SK-N-SH treated with all-trans-retinoic acid at 6 μM for 48 hours (cell line): ENCODE measurements at regions not wholly inside any gene's neighbourhood (a gene's known extent, or its start where the extent isn't known, plus 50 kb on each side); places are given as distances from the start of the nearest gene placed in this dataset.

Experiments used
- ATAC-seq: fragments of 200-7000 bp; cut with Tn5 transposase; 3 replicates; pipeline ENCODE4 v1.9.1; 2020; ENCODE audit warnings: mild to moderate bottlenecking, moderate library complexity
- ARNTL ChIP-seq: fragments of 450-650 bp; formaldehyde crosslinking; IDR thresholded peaks from 2 replicates; pipeline ENCODE4 v1.5.0; 2020; ENCODE audit warnings: low read depth, mild to moderate bottlenecking, moderate library complexity, borderline replicate concordance
- BACH2 ChIP-seq: fragments of 250-450 bp; sonication (Bioruptor Pico); IDR thresholded peaks from 2 replicates; pipeline ENCODE4 v1.9.0; 2021; ENCODE audit warnings: mild to moderate bottlenecking, borderline replicate concordance
- CSDC2 ChIP-seq: fragments of 250-450 bp; sonication (Bioruptor Pico); IDR thresholded peaks from 2 replicates; pipeline ENCODE4 v1.5.0; 2020; ENCODE audit warnings: mild to moderate bottlenecking, moderate library complexity
- CSRNP3 ChIP-seq: fragments of 250-450 bp; sonication (Bioruptor Pico); IDR thresholded peaks from 2 replicates; pipeline ENCODE4 v1.5.1; 2021; ENCODE audit warnings: mild to moderate bottlenecking, moderate library complexity
- ESRRG ChIP-seq: fragments of 250-450 bp; sonication (Bioruptor Pico); IDR thresholded peaks from 2 replicates; pipeline ENCODE4 v1.6.1; 2021; ENCODE audit warnings: mild to moderate bottlenecking
- GLIS3 ChIP-seq: fragments of 250-450 bp; sonication (Bioruptor Pico); IDR thresholded peaks from 2 replicates; pipeline ENCODE4 v1.5.0; 2020; ENCODE audit warnings: mild to moderate bottlenecking, moderate library complexity
- ISL1 ChIP-seq: fragments of 250-450 bp; sonication (Bioruptor Pico); IDR thresholded peaks from 2 replicates; pipeline ENCODE4 v2.1.2; 2022; ENCODE audit warnings: mild to moderate bottlenecking, moderate library complexity
- OSR1 ChIP-seq: fragments of 250-450 bp; sonication (Bioruptor Pico); IDR thresholded peaks from 2 replicates; pipeline ENCODE4 v1.8.0; 2022; ENCODE audit warnings: moderate library complexity, mild to moderate bottlenecking, inconsistent platforms
- PATZ1 ChIP-seq: fragments of 250-450 bp; sonication (Bioruptor Pico); IDR thresholded peaks from 2 replicates; pipeline ENCODE4 v1.8.0; 2020; ENCODE audit warnings: mild to moderate bottlenecking, moderate library complexity, borderline replicate concordance
- PPARA ChIP-seq: fragments of 250-450 bp; sonication (Bioruptor Pico); IDR thresholded peaks from 2 replicates; pipeline ENCODE4 v1.5.0; 2020; ENCODE audit warnings: mild to moderate bottlenecking, borderline replicate concordance
- RARB ChIP-seq: fragments of 250-450 bp; sonication (Bioruptor Pico); IDR thresholded peaks from 2 replicates; pipeline ENCODE4 v1.8.0; 2021; ENCODE audit warnings: mild to moderate bottlenecking, moderate library complexity
- TCF4 ChIP-seq: fragments of 250-450 bp; sonication (Bioruptor Pico); IDR thresholded peaks from 2 replicates; pipeline ENCODE4 v1.8.0; 2021; ENCODE audit warnings: mild to moderate bottlenecking, moderate library complexity, borderline replicate concordance
- TOX ChIP-seq: fragments of 250-450 bp; sonication (Bioruptor Pico); IDR thresholded peaks from 2 replicates; pipeline ENCODE4 v1.8.0; 2021; ENCODE audit warnings: mild to moderate bottlenecking, moderate library complexity, borderline replicate concordance
- ZC3H10 ChIP-seq: fragments of 250-450 bp; sonication (Bioruptor Pico); IDR thresholded peaks from 2 replicates; pipeline ENCODE4 v1.5.1; 2021; ENCODE audit warnings: mild to moderate bottlenecking, moderate library complexity
- ZFP3 ChIP-seq: fragments of 250-450 bp; sonication (Bioruptor Pico); IDR thresholded peaks from 2 replicates; pipeline ENCODE4 v1.5.0; 2020; ENCODE audit warnings: mild to moderate bottlenecking, moderate library complexity
- ZFP30 ChIP-seq: fragments of 450-650 bp; formaldehyde crosslinking; IDR thresholded peaks from 2 replicates; pipeline ENCODE4 v1.5.0; 2022; ENCODE audit warnings: mild to moderate bottlenecking, moderate library complexity
- ZNF565 ChIP-seq: fragments of 450-650 bp; formaldehyde crosslinking; conservative IDR thresholded peaks from 2 replicates; pipeline ENCODE4 v1.5.0; 2020; ENCODE audit warnings: low read depth, mild to moderate bottlenecking, moderate library complexity
- ZNF8 ChIP-seq: fragments of 450-650 bp; formaldehyde crosslinking; IDR thresholded peaks from 2 replicates; pipeline ENCODE4 v1.5.0; 2020; ENCODE audit warnings: mild to moderate bottlenecking, moderate library complexity
- TF ChIP-seq, protein P1 (sequence below): fragments of 250-450 bp; sonication (Bioruptor Pico); IDR thresholded peaks from 2 replicates; pipeline ENCODE4 v1.5.0; 2020; ENCODE audit warnings: mild to moderate bottlenecking, moderate library complexity
- TF ChIP-seq, protein P2 (sequence below): fragments of 250-450 bp; sonication (Bioruptor Pico); IDR thresholded peaks from 2 replicates; pipeline ENCODE4 v1.8.0; 2021; ENCODE audit warnings: low read depth, mild to moderate bottlenecking, moderate library complexity, borderline replicate concordance

GRCh38 chr7:52270301-52270700 is 765.1 kb upstream of the POM121L12 start:
- TF ChIP-seq PPARA (CRISPR knock-in tag) (no peak), ZNF8 (no peak), RARB (CRISPR knock-in tag) (no peak)
- TF ChIP-seq, protein P1, sequence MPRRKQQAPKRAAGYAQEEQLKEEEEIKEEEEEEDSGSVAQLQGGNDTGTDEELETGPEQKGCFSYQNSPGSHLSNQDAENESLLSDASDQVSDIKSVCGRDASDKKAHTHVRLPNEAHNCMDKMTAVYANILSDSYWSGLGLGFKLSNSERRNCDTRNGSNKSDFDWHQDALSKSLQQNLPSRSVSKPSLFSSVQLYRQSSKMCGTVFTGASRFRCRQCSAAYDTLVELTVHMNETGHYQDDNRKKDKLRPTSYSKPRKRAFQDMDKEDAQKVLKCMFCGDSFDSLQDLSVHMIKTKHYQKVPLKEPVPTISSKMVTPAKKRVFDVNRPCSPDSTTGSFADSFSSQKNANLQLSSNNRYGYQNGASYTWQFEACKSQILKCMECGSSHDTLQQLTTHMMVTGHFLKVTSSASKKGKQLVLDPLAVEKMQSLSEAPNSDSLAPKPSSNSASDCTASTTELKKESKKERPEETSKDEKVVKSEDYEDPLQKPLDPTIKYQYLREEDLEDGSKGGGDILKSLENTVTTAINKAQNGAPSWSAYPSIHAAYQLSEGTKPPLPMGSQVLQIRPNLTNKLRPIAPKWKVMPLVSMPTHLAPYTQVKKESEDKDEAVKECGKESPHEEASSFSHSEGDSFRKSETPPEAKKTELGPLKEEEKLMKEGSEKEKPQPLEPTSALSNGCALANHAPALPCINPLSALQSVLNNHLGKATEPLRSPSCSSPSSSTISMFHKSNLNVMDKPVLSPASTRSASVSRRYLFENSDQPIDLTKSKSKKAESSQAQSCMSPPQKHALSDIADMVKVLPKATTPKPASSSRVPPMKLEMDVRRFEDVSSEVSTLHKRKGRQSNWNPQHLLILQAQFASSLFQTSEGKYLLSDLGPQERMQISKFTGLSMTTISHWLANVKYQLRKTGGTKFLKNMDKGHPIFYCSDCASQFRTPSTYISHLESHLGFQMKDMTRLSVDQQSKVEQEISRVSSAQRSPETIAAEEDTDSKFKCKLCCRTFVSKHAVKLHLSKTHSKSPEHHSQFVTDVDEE (CRISPR knock-in tag) = no peak
- no peak for ATAC-seq

- TF ChIP-seq ISL1 (no peak), OSR1 (CRISPR knock-in tag) (no peak), ZC3H10 (no peak), ARNTL (CRISPR knock-in tag) (no peak), BACH2 (CRISPR knock-in tag) (no peak), TCF4 (CRISPR knock-in tag) (no peak), ZNF565 (CRISPR knock-in tag) (no peak), PATZ1 (CRISPR knock-in tag) (no peak), RARB (CRISPR knock-in tag) (no peak), ZFP30 (CRISPR knock-in tag) (no peak), TOX (CRISPR knock-in tag) (no peak)
- TF ChIP-seq, protein P2, sequence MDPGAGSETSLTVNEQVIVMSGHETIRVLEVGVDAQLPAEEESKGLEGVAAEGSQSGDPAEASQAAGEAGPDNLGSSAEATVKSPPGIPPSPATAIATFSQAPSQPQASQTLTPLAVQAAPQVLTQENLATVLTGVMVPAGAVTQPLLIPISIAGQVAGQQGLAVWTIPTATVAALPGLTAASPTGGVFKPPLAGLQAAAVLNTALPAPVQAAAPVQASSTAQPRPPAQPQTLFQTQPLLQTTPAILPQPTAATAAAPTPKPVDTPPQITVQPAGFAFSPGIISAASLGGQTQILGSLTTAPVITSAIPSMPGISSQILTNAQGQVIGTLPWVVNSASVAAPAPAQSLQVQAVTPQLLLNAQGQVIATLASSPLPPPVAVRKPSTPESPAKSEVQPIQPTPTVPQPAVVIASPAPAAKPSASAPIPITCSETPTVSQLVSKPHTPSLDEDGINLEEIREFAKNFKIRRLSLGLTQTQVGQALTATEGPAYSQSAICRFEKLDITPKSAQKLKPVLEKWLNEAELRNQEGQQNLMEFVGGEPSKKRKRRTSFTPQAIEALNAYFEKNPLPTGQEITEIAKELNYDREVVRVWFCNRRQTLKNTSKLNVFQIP (CRISPR knock-in tag) = no peak
- no peak for ATAC-seq
Measured at GRCh38 chr7:52269669-52270068, 765.8 kb upstream of the POM121L12 start.

- TF ChIP-seq ARNTL (CRISPR knock-in tag) = no peak
- ATAC-seq = no peak
Measured at GRCh38 chr7:52261057-52261456, 774.4 kb upstream of the POM121L12 start.

DNA sequence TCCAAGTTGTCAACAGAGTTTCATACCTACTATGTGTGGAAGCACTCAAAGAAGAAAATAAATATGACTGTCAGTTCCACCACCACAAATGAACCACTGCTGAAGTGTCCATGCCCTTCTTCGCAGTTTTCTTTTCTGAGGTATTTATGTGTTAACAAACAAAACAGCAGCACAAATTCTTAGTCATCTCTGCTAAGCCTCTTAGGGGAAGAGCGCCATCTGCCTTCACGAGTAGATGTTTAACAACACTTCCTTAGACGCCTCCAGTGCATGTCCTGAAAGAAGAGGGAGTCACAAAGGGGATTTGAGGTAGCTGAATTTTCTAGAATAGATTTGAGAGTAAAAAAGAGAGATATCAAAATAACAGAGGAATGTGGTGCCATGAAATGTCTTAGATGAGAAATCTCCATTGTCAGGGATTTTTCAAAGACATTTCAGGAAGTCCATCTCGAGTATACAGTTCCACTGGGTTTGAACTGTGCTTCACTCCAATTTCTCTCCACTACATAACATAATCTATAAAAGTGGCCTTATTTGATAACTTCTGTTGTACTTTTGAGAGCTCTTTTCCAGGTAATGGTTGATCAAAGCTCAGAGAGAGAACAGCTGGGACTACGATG is 775.3 kb upstream of the POM121L12 start:
- no peak for ATAC-seq
- TF ChIP-seq PPARA (CRISPR knock-in tag) (no peak), CSRNP3 (CRISPR knock-in tag) (no peak), CSDC2 (no peak), ZFP3 (CRISPR knock-in tag) (no peak), GLIS3 (no peak), PATZ1 (CRISPR knock-in tag) (no peak), ZFP30 (CRISPR knock-in tag) (no peak), OSR1 (CRISPR knock-in tag) (no peak), ESRRG (CRISPR knock-in tag) (no peak), TCF4 (CRISPR knock-in tag) (no peak), ZNF8 (no peak), ARNTL (CRISPR knock-in tag) (no peak)
- TF ChIP-seq, all 23 proteins: peak for 0
